T-helper 2 cell treated with Interferon-gamma antibody and Interleukin-4, amounts not matched to agents 5 μg/mL and 100 μg/mL, for 36 hours (primary cell): ENCODE measurements at regions not wholly inside any gene's neighbourhood (a gene's known extent, or its start where the extent isn't known, plus 50 kb on each side); places are given as distances from the start of the nearest gene placed in this dataset.
"Not testable (repeated sequence)": the region's sequence is repeated elsewhere in the genome, so short reads cannot be mapped to it uniquely, and the experiment has no call there.

Experiments
- DNase-seq: peaks from one replicate; pipeline ENCODE4 v3.0.0; 2021; ENCODE audit warnings: low spot score
- H3K27ac Mint-ChIP-seq: one replicate; pipeline ENCODE4 v1.8.0; 2021; ENCODE audit warnings: mild to moderate bottlenecking, mixed read lengths
- H3K27me3 Mint-ChIP-seq: one replicate; pipeline ENCODE4 v1.8.0; 2021; ENCODE audit warnings: low read depth, mixed read lengths
- H3K36me3 Mint-ChIP-seq: one replicate; pipeline ENCODE4 v1.8.0; 2021; ENCODE audit warnings: low read depth, mixed read lengths
- H3K4me1 Mint-ChIP-seq: one replicate; pipeline ENCODE4 v1.8.0; 2021; ENCODE audit warnings: low read depth, mixed read lengths
- H3K4me3 Mint-ChIP-seq: one replicate; pipeline ENCODE4 v1.8.0; 2022; ENCODE audit warnings: mild to moderate bottlenecking, moderate library complexity, mixed read lengths
- H3K9me3 Mint-ChIP-seq: one replicate; pipeline ENCODE4 v1.8.0; 2021; ENCODE audit warnings: mixed read lengths

DNA sequence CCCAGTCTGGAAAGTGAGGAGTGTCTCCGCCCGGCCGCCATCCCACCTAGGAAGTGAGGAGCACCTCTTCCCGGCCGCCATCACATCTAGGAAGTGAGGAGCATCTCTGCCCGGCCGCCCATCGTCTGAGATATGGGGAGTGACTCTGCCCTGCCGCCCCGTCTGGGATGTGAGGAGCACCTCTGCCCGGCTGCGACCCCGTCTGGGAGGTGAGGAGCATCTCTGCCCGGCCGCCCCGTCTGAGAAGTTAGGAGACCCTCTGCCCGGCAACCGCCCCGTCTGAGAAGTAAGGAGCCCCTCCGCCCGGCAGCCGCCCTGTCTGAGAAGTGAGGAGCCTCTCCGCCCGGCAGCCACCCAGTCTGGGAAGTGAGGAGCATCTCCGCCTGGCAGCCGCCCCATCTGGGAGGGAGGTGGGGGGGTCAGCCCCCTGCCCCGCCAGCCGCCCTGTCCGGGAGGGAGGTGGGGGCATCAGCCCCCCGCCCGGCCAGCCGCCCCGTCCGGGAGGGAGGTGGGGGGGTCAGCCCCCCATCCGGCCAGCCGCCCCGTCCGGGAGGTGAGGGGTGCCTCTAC, 671.8 kb upstream of the IMPG1 start:
- not testable (repeated sequence) for H3K27ac Mint-ChIP-seq, H3K36me3 Mint-ChIP-seq, H3K4me3 Mint-ChIP-seq, DNase-seq, H3K27me3 Mint-ChIP-seq, H3K4me1 Mint-ChIP-seq
- peaks cover 23% of the 10 kb centered on the region for H3K9me3 Mint-ChIP-seq

- Mint-ChIP-seq H3K27me3 (no peaks in the 10 kb centered on the region), H3K27ac (no peak overlapping the region), H3K36me3 (no peaks in the 10 kb centered on the region), H3K4me3 (no peak overlapping the region), H3K9me3 (peaks cover 22% of the 10 kb centered on the region), H3K4me1 (no peaks in the 10 kb centered on the region)
- DNase-seq: no peak
These were observed 670.5 kb upstream of the IMPG1 start for GRCh38 chr6:76742919-76743318.

DNA sequence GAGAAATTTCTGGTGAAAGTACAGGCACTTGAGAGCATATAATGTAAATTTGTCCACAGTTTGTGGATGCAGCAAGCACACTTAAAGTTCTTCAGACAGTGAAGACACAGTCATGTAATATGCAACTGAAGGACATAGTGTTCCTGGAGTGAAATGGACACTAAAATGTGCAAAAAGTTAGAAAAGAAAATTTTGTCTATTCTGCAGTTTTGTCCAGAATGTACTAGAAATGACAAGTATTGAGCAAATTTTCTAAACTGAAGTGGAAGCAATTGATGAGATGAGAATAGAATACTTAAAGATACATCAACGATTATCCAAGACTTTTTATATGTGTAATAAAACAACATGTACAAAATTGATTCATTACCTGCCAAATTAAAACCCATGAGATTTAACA, 647.0 kb upstream of the IMPG1 start:
- Mint-ChIP-seq H3K36me3 (no peaks in the 10 kb centered on the region), H3K9me3 (no peaks in the 10 kb centered on the region), H3K4me1 (no peaks in the 10 kb centered on the region), H3K4me3 (no peak overlapping the region), H3K27ac (no peak overlapping the region), H3K27me3 (no peaks in the 10 kb centered on the region)
- no peak for DNase-seq

DNA sequence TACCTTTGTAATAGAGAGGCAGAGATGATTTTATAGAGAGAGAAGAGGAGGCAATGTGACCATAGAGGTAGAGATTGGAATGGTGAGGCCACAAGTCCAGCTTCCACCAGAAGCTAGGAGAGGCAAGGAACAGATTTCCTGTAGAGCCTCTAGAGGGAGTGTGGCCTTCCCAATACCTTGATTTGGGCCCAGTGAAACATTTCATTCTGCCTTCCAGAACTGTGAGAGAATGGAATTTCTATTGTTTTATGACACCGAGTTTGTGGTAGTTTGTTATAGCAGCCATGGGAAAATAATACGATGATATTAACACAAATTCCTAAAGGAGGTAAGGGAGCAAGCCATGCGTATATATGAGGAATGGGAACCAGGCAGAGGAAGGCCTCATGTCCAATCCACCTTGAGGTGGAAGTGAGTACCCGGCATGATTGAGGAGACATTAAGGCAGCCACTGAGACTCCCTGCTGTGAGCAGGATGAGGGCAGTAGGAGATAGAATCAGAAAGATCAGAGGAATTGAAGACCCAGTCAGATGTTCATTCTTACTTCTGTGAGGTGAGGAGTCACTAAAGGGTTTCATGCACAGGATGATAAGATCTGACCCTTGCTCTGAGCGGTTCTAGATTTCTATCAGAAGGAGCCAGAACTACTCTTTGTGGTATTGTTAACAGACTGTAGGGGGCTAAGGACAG, 636.3 kb upstream of the IMPG1 start:
- DNase-seq: no peak
- Mint-ChIP-seq H3K27me3 (no peaks in the 10 kb centered on the region), H3K4me3 (no peak overlapping the region), H3K9me3 (peaks cover 8% of the 10 kb centered on the region), H3K36me3 (no peaks in the 10 kb centered on the region), H3K27ac (no peak overlapping the region), H3K4me1 (no peaks in the 10 kb centered on the region)

- Mint-ChIP-seq H3K9me3 (peaks cover 9% of the 10 kb centered on the region), H3K27ac (no peak overlapping the region), H3K36me3 (no peaks in the 10 kb centered on the region), H3K4me3 (no peak overlapping the region), H3K27me3 (no peaks in the 10 kb centered on the region), H3K4me1 (no peaks in the 10 kb centered on the region)
- no peak for DNase-seq
These were observed 635.2 kb upstream of the IMPG1 start for GRCh38 chr6:76707630-76708029.

GRCh38 chr6:76706631-76707030, 634.2 kb upstream of the IMPG1 start:
- Mint-ChIP-seq H3K27me3 (no peaks in the 10 kb centered on the region), H3K4me1 (no peaks in the 10 kb centered on the region), H3K27ac (no peak overlapping the region), H3K36me3 (no peaks in the 10 kb centered on the region), H3K9me3 (peaks cover 15% of the 10 kb centered on the region), H3K4me3 (no peak overlapping the region)
- no peak for DNase-seq

GRCh38 chr6:76706086-76706485, 633.6 kb upstream of the IMPG1 start:
- H3K27me3 Mint-ChIP-seq: no peaks in the 10 kb centered on the region
- no peak overlapping the region for H3K4me3 Mint-ChIP-seq
- DNase-seq: no peak
- no peak overlapping the region for H3K27ac Mint-ChIP-seq
- H3K4me1 Mint-ChIP-seq: no peaks in the 10 kb centered on the region
- H3K36me3 Mint-ChIP-seq: no peaks in the 10 kb centered on the region
- peaks cover 15% of the 10 kb centered on the region for H3K9me3 Mint-ChIP-seq

- Mint-ChIP-seq H3K4me3 (no peak overlapping the region), H3K9me3 (peaks cover 15% of the 10 kb centered on the region), H3K36me3 (no peaks in the 10 kb centered on the region), H3K27me3 (no peaks in the 10 kb centered on the region), H3K4me1 (no peaks in the 10 kb centered on the region), H3K27ac (no peak overlapping the region)
- no peak for DNase-seq
These were observed 631.3 kb upstream of the IMPG1 start for GRCh38 chr6:76703786-76704185.

- Mint-ChIP-seq H3K4me1 (no peaks in the 10 kb centered on the region), H3K36me3 (no peaks in the 10 kb centered on the region), H3K27me3 (no peaks in the 10 kb centered on the region), H3K27ac (no peak overlapping the region), H3K4me3 (no peak overlapping the region), H3K9me3 (peaks cover 15% of the 10 kb centered on the region)
- DNase-seq: no peak
These were observed 630.8 kb upstream of the IMPG1 start for GRCh38 chr6:76703285-76703684.

GRCh38 chr6:76702187-76702586, 629.7 kb upstream of the IMPG1 start:
- H3K4me3 Mint-ChIP-seq: no peak overlapping the region

DNA sequence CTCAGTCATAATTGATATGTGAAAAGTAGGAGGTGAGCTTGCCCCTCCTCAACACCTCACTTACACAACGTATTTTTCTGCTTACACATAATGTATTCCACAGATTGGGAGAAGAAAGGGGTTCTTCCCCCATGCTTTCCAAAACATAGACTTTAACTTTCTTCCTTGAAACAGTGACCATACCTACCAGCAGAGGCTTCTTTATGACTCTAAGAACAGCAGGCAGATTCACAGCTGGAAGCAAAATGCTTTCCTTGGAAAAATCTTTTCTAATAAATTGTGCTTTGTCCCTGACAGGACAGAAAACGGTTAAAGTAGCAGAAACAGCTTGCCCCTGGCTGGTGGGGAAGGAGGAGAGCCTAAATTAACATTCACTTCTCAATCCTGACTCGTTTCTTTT, 629.1 kb upstream of the IMPG1 start:
- no peaks in the 10 kb centered on the region for H3K27me3 Mint-ChIP-seq
- no peak overlapping the region for H3K27ac Mint-ChIP-seq
- H3K36me3 Mint-ChIP-seq: no peaks in the 10 kb centered on the region
- H3K4me1 Mint-ChIP-seq: no peaks in the 10 kb centered on the region
- H3K4me3 Mint-ChIP-seq: no peak overlapping the region
- H3K9me3 Mint-ChIP-seq: peaks cover 12% of the 10 kb centered on the region
- no peak for DNase-seq

More at GRCh38 chr6:76702187-76702586, 629.7 kb upstream of the IMPG1 start:
- Mint-ChIP-seq H3K36me3 (no peaks in the 10 kb centered on the region), H3K4me1 (no peaks in the 10 kb centered on the region), H3K27ac (no peak overlapping the region), H3K9me3 (peaks cover 12% of the 10 kb centered on the region), H3K27me3 (no peaks in the 10 kb centered on the region)
- DNase-seq: no peak

DNA sequence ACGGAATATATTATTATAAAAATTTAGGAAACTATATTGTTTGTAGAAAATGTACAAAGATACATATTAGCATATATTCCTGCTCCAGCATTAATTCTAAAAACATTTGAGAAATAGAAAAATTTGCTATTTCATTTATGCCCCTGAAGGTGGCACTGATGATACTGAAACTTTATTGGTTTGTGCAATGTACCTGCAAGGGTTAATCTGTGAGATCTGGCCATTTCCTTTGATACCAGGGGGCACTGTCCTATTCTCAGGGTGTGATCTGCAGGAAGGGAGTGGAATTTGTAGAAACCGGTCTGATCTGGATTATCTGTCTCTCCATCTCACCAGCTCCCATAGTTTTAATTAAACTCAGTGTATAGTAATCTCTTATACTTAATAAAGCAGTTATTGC, 625.1 kb upstream of the IMPG1 start:
- no peak overlapping the region for H3K4me3 Mint-ChIP-seq
- no peaks in the 10 kb centered on the region for H3K27me3 Mint-ChIP-seq
- peaks cover 5% of the 10 kb centered on the region for H3K9me3 Mint-ChIP-seq
- H3K36me3 Mint-ChIP-seq: no peaks in the 10 kb centered on the region
- DNase-seq: no peak
- no peaks in the 10 kb centered on the region for H3K4me1 Mint-ChIP-seq
- no peak overlapping the region for H3K27ac Mint-ChIP-seq

- no peak for DNase-seq
- H3K27me3 Mint-ChIP-seq: no peaks in the 10 kb centered on the region
- no peak overlapping the region for H3K27ac Mint-ChIP-seq
- no peaks in the 10 kb centered on the region for H3K36me3 Mint-ChIP-seq
- H3K4me3 Mint-ChIP-seq: no peak overlapping the region
- no peaks in the 10 kb centered on the region for H3K4me1 Mint-ChIP-seq
- H3K9me3 Mint-ChIP-seq: no peaks in the 10 kb centered on the region
These were observed 622.3 kb upstream of the IMPG1 start for GRCh38 chr6:76694795-76695194.

GRCh38 chr6:76684875-76685274, 612.4 kb upstream of the IMPG1 start:
- H3K9me3 Mint-ChIP-seq: peaks cover 25% of the 10 kb centered on the region

DNA sequence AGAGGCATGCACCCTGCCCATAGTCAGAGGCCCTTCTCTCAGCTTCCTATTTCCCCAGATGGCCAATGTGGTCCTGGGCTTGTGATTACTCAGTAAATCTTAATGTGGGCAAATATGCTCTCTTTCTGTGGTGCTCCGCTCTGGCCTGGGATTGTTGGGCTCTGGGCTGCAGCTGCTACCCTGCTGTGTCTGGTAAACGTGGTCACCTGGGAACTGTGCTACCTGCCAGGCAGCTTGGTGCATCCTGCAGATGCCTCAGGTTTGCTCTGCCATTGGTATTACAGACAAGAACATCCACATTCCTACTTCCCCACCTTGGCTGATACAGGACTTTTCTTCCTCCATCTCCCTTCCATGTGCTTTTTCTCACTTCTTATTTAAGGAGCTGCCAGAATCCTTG, 611.5 kb upstream of the IMPG1 start:
- Mint-ChIP-seq H3K27me3 (no peaks in the 10 kb centered on the region), H3K4me3 (no peak overlapping the region), H3K27ac (no peak overlapping the region), H3K4me1 (no peaks in the 10 kb centered on the region), H3K9me3 (peaks cover 19% of the 10 kb centered on the region), H3K36me3 (no peaks in the 10 kb centered on the region)
- no peak for DNase-seq

More at GRCh38 chr6:76684875-76685274, 612.4 kb upstream of the IMPG1 start:
- no peak overlapping the region for H3K27ac Mint-ChIP-seq
- H3K4me1 Mint-ChIP-seq: no peaks in the 10 kb centered on the region
- DNase-seq: no peak
- no peaks in the 10 kb centered on the region for H3K36me3 Mint-ChIP-seq
- no peak overlapping the region for H3K4me3 Mint-ChIP-seq
- no peaks in the 10 kb centered on the region for H3K27me3 Mint-ChIP-seq
